C4-2B (cell line): ENCODE measurements at regions not wholly inside any gene's neighbourhood (a gene's known extent, or its start where the extent isn't known, plus 50 kb on each side); places are given as distances from the start of the nearest gene placed in this dataset.

Source experiments
- CTCF ChIP-seq: fragments of 450-650 bp; conservative IDR thresholded peaks from 2 replicates; pipeline ENCODE4 v1.5.1; 2017; ENCODE audit warnings: mild to moderate bottlenecking
- ZFX ChIP-seq: fragments of 450-650 bp; IDR thresholded peaks from 2 replicates; pipeline ENCODE4 v1.6.1; 2017

DNA sequence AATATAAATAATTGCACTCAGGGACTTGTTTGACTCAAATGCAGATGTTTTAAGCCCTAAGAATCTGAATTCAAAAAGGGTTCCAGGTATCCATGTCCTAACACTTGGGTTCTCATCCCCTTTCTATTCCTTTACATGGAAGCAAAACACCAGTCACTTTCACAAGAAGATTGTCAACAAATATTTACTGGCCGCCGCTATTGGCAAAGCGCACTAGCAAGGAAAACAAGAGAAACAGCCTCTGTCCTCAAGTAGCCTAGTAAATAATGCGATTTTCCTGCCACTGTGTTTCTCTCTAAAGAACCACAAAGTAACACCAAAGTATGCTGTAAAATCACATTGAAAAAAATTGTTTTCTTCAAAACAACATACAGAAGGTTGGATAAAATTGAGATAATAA is 66.7 kb upstream of the EZH2 start:
- TF ChIP-seq CTCF (no peak), ZFX (no peak)
